ENCODE measurements at regions not wholly inside any gene's neighbourhood (a gene's known extent, or its start where the extent isn't known, plus 50 kb on each side); places are given as distances from the start of the nearest gene placed in this dataset.

DNA sequence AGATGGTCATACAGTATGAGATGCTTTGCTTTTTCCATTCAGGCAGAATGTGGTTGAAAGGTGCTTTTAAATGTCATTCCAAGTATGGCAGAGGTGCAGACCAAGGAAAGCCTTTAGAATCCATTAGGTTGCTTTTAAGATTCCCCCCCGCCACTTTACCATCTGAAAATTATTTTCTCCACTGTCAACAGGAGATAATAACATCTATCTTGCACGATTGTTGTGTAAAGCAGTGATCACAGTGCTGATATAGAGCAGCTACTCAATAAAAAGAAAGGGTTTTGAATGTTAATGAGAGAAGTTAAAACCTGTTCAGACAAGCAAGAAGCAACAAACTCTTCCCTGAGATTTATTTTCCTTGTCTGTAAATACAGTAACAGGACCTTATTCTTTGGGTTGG, 372.5 kb upstream of the GCFC2 start:
- Mint-ChIP-seq H3K36me3 (no peaks in the 10 kb centered on the region), H3K4me1 (ENCODE audit: unreplicated experiment) (no peaks in the 10 kb centered on the region), H3K27ac (no peak overlapping the region), H3K4me3 (no peak overlapping the region), H3K9me3 (no peaks in the 10 kb centered on the region), H3K27me3 (no peaks in the 10 kb centered on the region)
- TF ChIP-seq, protein P1, sequence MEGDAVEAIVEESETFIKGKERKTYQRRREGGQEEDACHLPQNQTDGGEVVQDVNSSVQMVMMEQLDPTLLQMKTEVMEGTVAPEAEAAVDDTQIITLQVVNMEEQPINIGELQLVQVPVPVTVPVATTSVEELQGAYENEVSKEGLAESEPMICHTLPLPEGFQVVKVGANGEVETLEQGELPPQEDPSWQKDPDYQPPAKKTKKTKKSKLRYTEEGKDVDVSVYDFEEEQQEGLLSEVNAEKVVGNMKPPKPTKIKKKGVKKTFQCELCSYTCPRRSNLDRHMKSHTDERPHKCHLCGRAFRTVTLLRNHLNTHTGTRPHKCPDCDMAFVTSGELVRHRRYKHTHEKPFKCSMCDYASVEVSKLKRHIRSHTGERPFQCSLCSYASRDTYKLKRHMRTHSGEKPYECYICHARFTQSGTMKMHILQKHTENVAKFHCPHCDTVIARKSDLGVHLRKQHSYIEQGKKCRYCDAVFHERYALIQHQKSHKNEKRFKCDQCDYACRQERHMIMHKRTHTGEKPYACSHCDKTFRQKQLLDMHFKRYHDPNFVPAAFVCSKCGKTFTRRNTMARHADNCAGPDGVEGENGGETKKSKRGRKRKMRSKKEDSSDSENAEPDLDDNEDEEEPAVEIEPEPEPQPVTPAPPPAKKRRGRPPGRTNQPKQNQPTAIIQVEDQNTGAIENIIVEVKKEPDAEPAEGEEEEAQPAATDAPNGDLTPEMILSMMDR (conservative IDR thresholded peaks at IDR 0.05), result no peak
- no peak for DNase-seq (ENCODE audit: extremely low spot score, unreplicated experiment)

DNA sequence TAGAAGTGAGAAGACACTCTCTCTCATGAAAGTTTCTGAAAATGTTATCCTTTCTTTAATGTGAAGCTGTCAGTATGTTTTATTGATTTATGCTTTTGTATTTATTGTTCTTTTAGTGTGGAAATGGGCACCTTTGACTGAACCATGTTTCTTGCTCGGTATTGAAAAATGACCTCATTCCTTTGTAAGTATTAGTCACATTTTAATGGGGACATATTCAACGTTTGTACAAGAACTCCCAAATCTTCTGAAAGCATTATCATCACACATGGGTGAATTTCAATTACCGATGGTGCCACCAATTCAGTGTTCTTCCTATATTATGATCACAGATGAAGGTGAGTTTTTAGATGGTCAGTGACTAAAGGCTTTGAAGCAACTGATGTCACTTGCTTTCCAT, 371.8 kb upstream of the GCFC2 start:
- no peaks in the 10 kb centered on the region for H3K27me3 Mint-ChIP-seq
- H3K4me1 Mint-ChIP-seq (ENCODE audit: unreplicated experiment), result no peaks in the 10 kb centered on the region

DNA sequence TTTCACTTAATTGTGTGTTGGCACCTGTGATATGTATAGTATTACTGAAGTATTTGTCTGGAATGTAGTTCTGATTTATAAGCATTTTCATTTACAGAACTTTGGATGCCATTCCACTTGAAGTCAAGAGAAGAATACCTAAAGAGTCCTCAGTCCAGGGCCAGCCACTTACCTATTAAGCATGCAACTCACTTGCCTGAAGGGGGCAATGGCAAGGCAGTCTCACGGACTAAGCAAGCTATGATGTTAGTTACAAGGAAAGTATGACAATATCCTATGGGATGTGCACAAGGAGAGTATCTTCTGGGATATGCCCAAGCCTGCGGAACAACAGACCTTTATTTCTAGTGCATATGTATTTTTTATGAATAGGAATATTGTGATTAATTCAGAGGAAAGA, 369.4 kb upstream of the GCFC2 start:
- Mint-ChIP-seq H3K4me1 (ENCODE audit: unreplicated experiment) (no peaks in the 10 kb centered on the region), H3K9me3 (no peaks in the 10 kb centered on the region), H3K4me3 (no peak overlapping the region), H3K27me3 (no peaks in the 10 kb centered on the region), H3K27ac (no peak overlapping the region), H3K36me3 (no peaks in the 10 kb centered on the region)
- TF ChIP-seq, protein P1 (conservative IDR thresholded peaks at IDR 0.05), result no peak
- no peak for DNase-seq (ENCODE audit: extremely low spot score, unreplicated experiment)

More for the DNA sequence above, 371.8 kb upstream of the GCFC2 start:
- no peaks in the 10 kb centered on the region for H3K9me3 Mint-ChIP-seq
- H3K27ac Mint-ChIP-seq, result no peak overlapping the region
- H3K4me3 Mint-ChIP-seq, result no peak overlapping the region
- TF ChIP-seq, protein P1 (conservative IDR thresholded peaks at IDR 0.05), result no peak
- no peak for DNase-seq (ENCODE audit: extremely low spot score, unreplicated experiment)
- no peaks in the 10 kb centered on the region for H3K36me3 Mint-ChIP-seq

DNA sequence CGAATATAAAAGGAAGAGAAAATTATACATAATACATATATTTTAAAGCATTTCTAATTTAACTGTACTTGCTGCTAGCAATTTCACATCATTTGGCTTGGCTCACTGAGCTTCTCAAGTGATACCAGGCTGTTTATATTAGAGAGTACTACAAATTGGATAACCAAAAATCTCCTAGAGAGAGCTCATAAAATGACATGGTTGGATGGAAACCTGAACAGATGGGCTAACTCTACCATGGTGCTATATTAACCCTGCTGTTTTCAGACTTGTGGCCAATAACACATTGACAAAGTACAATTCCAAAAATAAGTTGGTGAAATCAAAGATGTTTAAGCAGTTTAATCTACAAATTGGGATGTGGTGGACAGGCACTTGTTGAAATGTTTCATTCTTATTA, 364.4 kb upstream of the GCFC2 start:
- Mint-ChIP-seq H3K36me3 (no peaks in the 10 kb centered on the region), H3K4me1 (ENCODE audit: unreplicated experiment) (no peaks in the 10 kb centered on the region)
- TF ChIP-seq, protein P1 (conservative IDR thresholded peaks at IDR 0.05), result no peak

DNA sequence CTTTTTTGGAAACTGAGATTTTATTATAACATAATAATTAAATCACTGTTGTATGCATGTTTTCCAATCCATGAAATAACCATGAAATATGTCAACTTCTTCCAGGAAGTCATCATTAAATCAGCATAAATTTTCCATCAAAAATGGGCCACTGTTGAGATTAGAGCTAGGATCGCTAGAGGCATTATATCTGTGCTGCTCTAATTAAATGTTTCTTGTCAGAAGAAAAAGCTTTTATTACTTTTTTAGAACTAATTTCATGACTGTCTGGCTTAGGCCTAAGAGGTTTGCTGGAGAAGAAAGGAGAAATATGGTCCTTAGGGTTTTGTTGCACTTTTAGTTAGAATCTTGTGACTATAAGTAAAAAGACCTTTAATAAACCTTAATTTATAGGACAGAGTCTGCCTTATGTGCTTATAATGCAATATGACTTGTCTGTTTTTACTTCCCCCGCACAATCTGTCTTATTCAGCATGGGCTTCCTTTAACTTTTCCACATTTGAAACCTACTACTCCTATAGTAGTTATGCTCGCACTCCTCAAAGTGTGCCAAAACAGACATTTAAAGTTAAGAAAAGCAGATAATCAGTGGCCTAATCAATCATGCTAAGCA, 363.4 kb upstream of the GCFC2 start:
- Mint-ChIP-seq H3K36me3 (no peaks in the 10 kb centered on the region), H3K27me3 (no peaks in the 10 kb centered on the region), H3K4me3 (no peak overlapping the region), H3K4me1 (ENCODE audit: unreplicated experiment) (no peaks in the 10 kb centered on the region), H3K27ac (no peak overlapping the region), H3K9me3 (peaks cover 6% of the 10 kb centered on the region)
- TF ChIP-seq, protein P1 (conservative IDR thresholded peaks at IDR 0.05), result no peak
- DNase-seq (ENCODE audit: extremely low spot score, unreplicated experiment), result no peak

More for the DNA sequence above, 364.4 kb upstream of the GCFC2 start:
- H3K4me3 Mint-ChIP-seq, result no peak overlapping the region
- DNase-seq (ENCODE audit: extremely low spot score, unreplicated experiment), result no peak
- H3K9me3 Mint-ChIP-seq, result no peaks in the 10 kb centered on the region
- no peak overlapping the region for H3K27ac Mint-ChIP-seq
- no peaks in the 10 kb centered on the region for H3K27me3 Mint-ChIP-seq

DNA sequence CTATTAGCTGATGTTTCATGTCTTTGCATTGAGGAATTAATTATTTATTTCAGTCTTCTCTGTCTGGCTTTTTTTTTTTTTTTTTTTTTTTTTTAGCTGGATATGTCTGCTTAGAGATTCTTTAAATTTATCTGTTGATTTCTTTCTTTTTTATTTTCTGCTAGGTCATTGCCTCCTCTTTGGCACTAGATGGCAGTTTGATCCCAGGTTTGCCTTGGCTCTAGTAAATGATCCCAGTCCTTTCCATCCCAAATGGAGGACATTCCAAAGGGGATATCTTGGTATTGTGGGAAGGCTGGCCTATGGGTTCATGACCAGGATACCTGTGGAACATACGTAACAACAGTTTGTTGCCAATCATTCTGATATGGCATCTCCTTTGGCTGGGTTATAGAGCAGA, 339.5 kb upstream of the GCFC2 start:
- Mint-ChIP-seq H3K36me3 (no peaks in the 10 kb centered on the region), H3K27me3 (no peaks in the 10 kb centered on the region), H3K4me1 (ENCODE audit: unreplicated experiment) (no peaks in the 10 kb centered on the region), H3K4me3 (no peak overlapping the region), H3K27ac (no peak overlapping the region), H3K9me3 (peaks cover 6% of the 10 kb centered on the region)
- no peak for DNase-seq (ENCODE audit: extremely low spot score, unreplicated experiment)
- TF ChIP-seq, protein P1 (conservative IDR thresholded peaks at IDR 0.05), result no peak

Measured in type B pancreatic cell (in vitro differentiated cells).